GM10266 (cell line): ENCODE measurements at regions not wholly inside any gene's neighbourhood (a gene's known extent, or its start where the extent isn't known, plus 50 kb on each side); places are given as distances from the start of the nearest gene placed in this dataset.

Source experiments
- DNase-seq: peaks from one replicate; pipeline ENCODE4 v3.0.0; 2012; ENCODE audit errors: extremely low spot score
- CTCF ChIP-seq: IDR thresholded peaks from 2 replicates; pipeline ENCODE4 v1.5.1; 2012; ENCODE audit warnings: mild to moderate bottlenecking, low read depth; ENCODE audit not compliant: control insufficient read depth, insufficient read depth; ENCODE audit errors: missing control alignments

GRCh38 chr6:113276601-113277000 is 580.5 kb upstream of the MARCKS start:
- DNase-seq = no peak
- TF ChIP-seq CTCF = no peak

- no peak for TF ChIP-seq CTCF
- DNase-seq = no peak
Observed at GRCh38 chr6:113277111-113277510, 580.0 kb upstream of the MARCKS start.

- TF ChIP-seq CTCF = no peak
- DNase-seq = no peak
Observed at GRCh38 chr6:113281014-113281413, 576.1 kb upstream of the MARCKS start.

- no peak for DNase-seq
- TF ChIP-seq CTCF = no peak
Observed at GRCh38 chr6:113281431-113281830, 575.7 kb upstream of the MARCKS start.

- peak; percentile 8 for DNase-seq
- no peak for TF ChIP-seq CTCF
Observed at GRCh38 chr6:113287396-113287795, 569.7 kb upstream of the MARCKS start.

- no peak for TF ChIP-seq CTCF
Observed at GRCh38 chr6:113288409-113288808, 568.7 kb upstream of the MARCKS start.

GRCh38 chr6:113289166-113289565 is 568.0 kb upstream of the MARCKS start:
- no peak for DNase-seq
- TF ChIP-seq CTCF = no peak

More at GRCh38 chr6:113288409-113288808, 568.7 kb upstream of the MARCKS start:
- DNase-seq = no peak
